GM23338 (cell line): ENCODE measurements at regions not wholly inside any gene's neighbourhood (a gene's known extent, or its start where the extent isn't known, plus 50 kb on each side); places are given as distances from the start of the nearest gene placed in this dataset.

Experiments
- ATAC-seq: fragments of 200-7000 bp; cut with Tn5 transposase; 3 replicates; pipeline ENCODE4 v1.9.1; 2020
- DNase-seq: peaks from one replicate; pipeline ENCODE4 v3.0.0-alpha.2; 2015; ENCODE audit warnings: low spot score
- H2AFZ ChIP-seq: fragments of 200-600 bp; sonication (generic); 2 replicates; pipeline ENCODE4 v1.8.0; 2016; ENCODE audit warnings: antibody characterized with exemption, mild to moderate bottlenecking, moderate library complexity
- H3F3A ChIP-seq: fragments of 200-600 bp; sonication (generic); replicated peaks from 2 replicates; pipeline ENCODE4 v1.8.0; 2017; ENCODE audit warnings: antibody characterized with exemption, mixed run types, low read depth
- H3K27ac ChIP-seq: fragments of 200-600 bp; sonication (generic); 2 replicates; pipeline ENCODE4 v1.6.1; 2016; ENCODE audit warnings: low read depth
- H3K27me3 ChIP-seq: fragments of 200-600 bp; sonication (generic); 2 replicates; pipeline ENCODE4 v1.8.0; 2016; ENCODE audit warnings: mild to moderate bottlenecking, mixed run types, moderate library complexity; ENCODE audit not compliant: insufficient read depth
- H3K36me3 ChIP-seq: fragments of 200-600 bp; sonication (generic); 2 replicates; pipeline ENCODE4 v1.8.0; 2016; ENCODE audit warnings: mild to moderate bottlenecking; ENCODE audit not compliant: insufficient read depth
- H3K4me1 ChIP-seq: fragments of 200-600 bp; sonication (generic); 2 replicates; pipeline ENCODE4 v1.8.0; 2016; ENCODE audit warnings: mild to moderate bottlenecking, moderate library complexity; ENCODE audit not compliant: insufficient read depth
- H3K4me2 ChIP-seq: fragments of 200-600 bp; sonication (generic); 2 replicates; pipeline ENCODE4 v1.7.1; 2017; ENCODE audit warnings: mixed run types
- H3K4me3 ChIP-seq: fragments of 200-600 bp; sonication (generic); 2 replicates; pipeline ENCODE4 v1.6.1; 2016; ENCODE audit warnings: mixed run types
- H3K79me2 ChIP-seq: fragments of 200-600 bp; sonication (generic); replicated peaks from 2 replicates; pipeline ENCODE4 v1.8.0; 2017; ENCODE audit warnings: mild to moderate bottlenecking; ENCODE audit not compliant: insufficient read depth
- H3K9me2 ChIP-seq: fragments of 200-600 bp; sonication (generic); 2 replicates; pipeline ENCODE4 v1.8.0; 2017; ENCODE audit not compliant: insufficient read depth
- H4K20me1 ChIP-seq: fragments of 200-600 bp; sonication (generic); replicated peaks from 2 replicates; pipeline ENCODE4 v1.8.0; 2017; ENCODE audit warnings: mild to moderate bottlenecking; ENCODE audit not compliant: insufficient read depth
- H3K27ac Mint-ChIP-seq: 2 replicates; pipeline ENCODE4 v1.8.0; 2020; ENCODE audit warnings: inconsistent platforms, mild to moderate bottlenecking, moderate library complexity, mixed read lengths
- H3K27me3 Mint-ChIP-seq: 3 replicates; pipeline ENCODE4 v1.8.0; 2022; ENCODE audit warnings: low read depth, mild to moderate bottlenecking, moderate library complexity, mixed read lengths, inconsistent platforms; ENCODE audit not compliant: insufficient read depth, poor library complexity
- H3K36me3 Mint-ChIP-seq: 3 replicates; pipeline ENCODE4 v1.8.0; 2021; ENCODE audit warnings: low read depth, mild to moderate bottlenecking, inconsistent platforms, moderate library complexity, mixed read lengths
- H3K4me1 Mint-ChIP-seq: 3 replicates; pipeline ENCODE4 v1.8.0; 2020; ENCODE audit warnings: mild to moderate bottlenecking, inconsistent platforms, mixed read lengths
- H3K4me3 Mint-ChIP-seq: 3 replicates; pipeline ENCODE4 v1.8.0; 2021; ENCODE audit warnings: moderate library complexity, mild to moderate bottlenecking, inconsistent platforms, mixed read lengths
- H3K9me3 Mint-ChIP-seq: 3 replicates; pipeline ENCODE4 v1.8.0; 2020; ENCODE audit warnings: moderate library complexity, mild to moderate bottlenecking, inconsistent platforms, mixed read lengths
- CTCF ChIP-seq, 2 experiments: fragments of 200-600 bp in 1 of 2; sonication (generic) in 1 of 2; conservative IDR thresholded peaks; 2 replicates each; pipeline versions ENCODE4 v1.5.1 to v1.6.1; 2016 to 2017; ENCODE audit warnings: antibody characterized with exemption in 2 of 2, low read depth in 2 of 2, mild to moderate bottlenecking in 2 of 2, moderate library complexity in 1 of 2
- EZH2phosphoT487 ChIP-seq: fragments of 200-600 bp; sonication (generic); IDR thresholded peaks from one replicate; pipeline ENCODE4 v1.8.1; 2018; ENCODE audit warnings: antibody characterized with exemption; ENCODE audit not compliant: unreplicated experiment
- JUNB ChIP-seq: IDR thresholded peaks from one replicate; pipeline ENCODE4 v1.6.1; 2016; ENCODE audit warnings: antibody characterized with exemption; ENCODE audit not compliant: unreplicated experiment
- STAT1 ChIP-seq: IDR thresholded peaks from one replicate; pipeline ENCODE4 v1.6.1; 2016; ENCODE audit warnings: antibody characterized with exemption; ENCODE audit not compliant: unreplicated experiment
- ZNF114 ChIP-seq: fragments of 250-450 bp; sonication (Bioruptor Pico); IDR thresholded peaks from 2 replicates; pipeline ENCODE4 v1.5.0; 2020; ENCODE audit warnings: mild to moderate bottlenecking, moderate library complexity
- ZNF331 ChIP-seq: fragments of 250-450 bp; sonication (Bioruptor Pico); IDR thresholded peaks from 2 replicates; pipeline ENCODE4 v1.5.0; 2020; ENCODE audit warnings: low read depth, mild to moderate bottlenecking, moderate library complexity
- ZNF462 ChIP-seq: fragments of 250-450 bp; sonication (Bioruptor Pico); IDR thresholded peaks from 2 replicates; pipeline ENCODE4 v1.5.0; 2020; ENCODE audit warnings: mild to moderate bottlenecking, moderate library complexity
- TF ChIP-seq, protein P1 (sequence below): IDR thresholded peaks from 2 replicates; pipeline ENCODE4 v1.6.1; 2016; ENCODE audit warnings: antibody characterized with exemption

DNA sequence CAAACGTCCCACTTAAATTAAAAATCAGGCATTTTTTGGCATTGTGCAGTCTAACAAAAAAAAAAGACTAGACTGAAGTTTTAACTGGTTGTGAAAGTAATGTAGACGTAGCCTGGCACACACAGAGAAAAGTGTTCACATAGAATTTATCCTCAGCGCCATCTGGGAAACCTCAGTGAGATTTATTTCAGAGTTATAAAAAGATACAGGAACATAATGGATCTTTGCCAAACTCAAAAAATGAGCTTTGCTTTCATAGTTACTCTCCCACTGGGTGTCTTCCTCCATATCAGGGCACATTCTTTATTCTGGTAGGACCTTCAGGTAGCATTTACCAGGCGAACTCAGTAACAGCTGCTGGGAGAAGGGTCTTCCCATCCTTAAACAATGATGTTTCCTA is 532.4 kb upstream of the SALL3 start (continued):
- TF ChIP-seq, protein P1, sequence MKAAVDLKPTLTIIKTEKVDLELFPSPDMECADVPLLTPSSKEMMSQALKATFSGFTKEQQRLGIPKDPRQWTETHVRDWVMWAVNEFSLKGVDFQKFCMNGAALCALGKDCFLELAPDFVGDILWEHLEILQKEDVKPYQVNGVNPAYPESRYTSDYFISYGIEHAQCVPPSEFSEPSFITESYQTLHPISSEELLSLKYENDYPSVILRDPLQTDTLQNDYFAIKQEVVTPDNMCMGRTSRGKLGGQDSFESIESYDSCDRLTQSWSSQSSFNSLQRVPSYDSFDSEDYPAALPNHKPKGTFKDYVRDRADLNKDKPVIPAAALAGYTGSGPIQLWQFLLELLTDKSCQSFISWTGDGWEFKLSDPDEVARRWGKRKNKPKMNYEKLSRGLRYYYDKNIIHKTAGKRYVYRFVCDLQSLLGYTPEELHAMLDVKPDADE, result no peak

DNA sequence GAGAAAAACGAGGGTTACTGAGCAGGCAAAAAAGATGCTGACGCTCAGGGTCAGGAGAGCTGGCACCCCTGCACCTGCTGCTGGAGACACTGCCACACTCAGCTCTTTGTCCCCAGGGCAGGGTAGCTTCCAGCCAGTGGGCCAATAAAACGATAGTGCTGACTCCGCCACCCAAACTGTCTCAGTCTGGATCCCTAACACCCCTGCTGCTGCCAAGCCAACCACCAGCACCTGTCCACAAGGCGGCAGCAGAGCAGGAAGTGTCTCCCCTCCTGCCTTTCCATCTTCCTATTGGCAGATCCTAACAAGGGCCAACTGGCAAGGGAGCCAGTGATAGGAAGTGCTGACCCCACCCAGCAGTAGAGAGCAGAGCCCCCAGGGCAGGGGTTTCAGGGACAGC is 531.5 kb upstream of the SALL3 start:
- H3K27me3 ChIP-seq, result no peaks in the 10 kb centered on the region
- no peaks in the 10 kb centered on the region for H3K4me1 Mint-ChIP-seq
- H2AFZ ChIP-seq, result no peak overlapping the region
- no peaks in the 10 kb centered on the region for H3K4me1 ChIP-seq
- H3K9me3 Mint-ChIP-seq, result peaks cover 36% of the 10 kb centered on the region
- TF ChIP-seq ZNF331 (CRISPR knock-in tag) (no peak), EZH2phosphoT487 (no peak), STAT1 (no peak), CTCF (conservative IDR thresholded peaks at IDR 0.05; ENCODE audit: low read depth in 2 of 2) (peak in 1 of 2 experiments; percentile 36; a peak in 2 of 4 replicates), JUNB (no peak), ZNF114 (CRISPR knock-in tag) (no peak), ZNF462 (no peak)
- TF ChIP-seq, protein P1, result no peak
- no peak overlapping the region for H3K4me2 ChIP-seq
- H3K4me3 ChIP-seq, result no peak overlapping the region
- peaks cover 45% of the 10 kb centered on the region for H3K36me3 Mint-ChIP-seq
- no peak for ATAC-seq
- H3K79me2 ChIP-seq, result no peaks in the 10 kb centered on the region
- DNase-seq, result peak; percentile 12
- H3K36me3 ChIP-seq, result no peaks in the 10 kb centered on the region; the same call in 1 of the 2 replicates
- H3F3A ChIP-seq, result no peaks in the 10 kb centered on the region
- no peak overlapping the region for H3K27ac Mint-ChIP-seq
- no peak overlapping the region for H3K27ac ChIP-seq
- H3K9me2 ChIP-seq, result no peaks in the 10 kb centered on the region
- H4K20me1 ChIP-seq, result no peaks in the 10 kb centered on the region
- H3K4me3 Mint-ChIP-seq, result no peak overlapping the region
- H3K27me3 Mint-ChIP-seq, result peaks cover 2% of the 10 kb centered on the region
